GM12878 (cell line): ENCODE measurements at regions not wholly inside any gene's neighbourhood (a gene's known extent, or its start where the extent isn't known, plus 50 kb on each side); places are given as distances from the start of the nearest gene placed in this dataset.

Experiments
- IKZF1 ChIP-seq: fragments of 450-650 bp; conservative IDR thresholded peaks from 2 replicates; pipeline ENCODE4 v1.6.1; 2017; ENCODE audit warnings: antibody characterized with exemption, mild to moderate bottlenecking
- POLR2AphosphoS5 ChIP-seq: IDR thresholded peaks from 2 replicates; pipeline ENCODE4 v1.6.1; 2011; ENCODE audit warnings: mild to moderate bottlenecking, low read length, inconsistent platforms
- POU2F2 ChIP-seq: IDR thresholded peaks from 3 replicates; pipeline ENCODE4 v1.6.1; 2011; ENCODE audit warnings: low read depth, mild to moderate bottlenecking, low read length, borderline replicate concordance
- RCOR1 ChIP-seq: conservative IDR thresholded peaks from 2 replicates; pipeline ENCODE4 v1.6.1; 2012; ENCODE audit warnings: low read depth, low read length, improper control_type of control experiment

DNA sequence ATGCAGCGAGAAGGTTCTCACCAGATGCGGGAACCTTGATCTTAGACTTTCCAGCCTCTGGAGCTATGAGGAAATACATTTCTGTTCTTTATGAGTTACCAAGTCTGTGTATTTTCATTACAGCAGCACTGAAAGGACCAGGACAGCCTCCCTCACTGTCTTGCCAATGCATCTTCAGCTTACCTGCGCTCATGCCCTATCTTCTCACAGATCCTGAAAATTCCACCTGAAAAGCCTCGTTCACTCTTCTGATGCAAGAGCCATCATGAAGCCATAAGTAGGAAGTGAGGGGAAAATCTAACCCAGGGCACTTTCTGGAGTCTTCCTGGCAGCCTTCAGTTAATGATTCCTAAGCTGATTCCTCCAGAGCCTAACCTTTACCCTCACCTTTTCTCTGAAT, 194.0 kb downstream of the SALL1 start:
- no peak for TF ChIP-seq RCOR1
- TF ChIP-seq POLR2AphosphoS5: no peak
- no peak for TF ChIP-seq IKZF1
- no peak for TF ChIP-seq POU2F2
